ENCODE measurements at regions not wholly inside any gene's neighbourhood (a gene's known extent, or its start where the extent isn't known, plus 50 kb on each side); places are given as distances from the start of the nearest gene placed in this dataset.

DNA sequence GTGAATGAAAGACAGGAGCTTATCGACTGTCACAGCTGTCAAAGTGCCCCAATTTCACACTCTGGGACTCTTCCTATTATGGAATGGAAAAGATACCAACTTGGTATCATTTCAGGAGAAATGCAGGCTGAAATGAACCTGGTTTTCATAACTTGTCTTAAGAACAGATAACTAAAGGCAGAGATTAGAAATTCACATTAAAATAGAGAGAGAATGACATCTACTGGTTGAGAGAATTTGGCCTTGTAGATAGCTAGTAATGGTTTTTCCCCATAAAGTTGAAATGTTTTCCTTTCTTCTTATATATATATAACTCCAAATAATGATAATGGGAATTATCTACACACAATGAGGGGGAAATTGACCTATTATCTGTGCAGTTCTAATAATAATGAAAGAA is 600.2 kb upstream of the CCNG1 start:
- TF ChIP-seq, protein P1, sequence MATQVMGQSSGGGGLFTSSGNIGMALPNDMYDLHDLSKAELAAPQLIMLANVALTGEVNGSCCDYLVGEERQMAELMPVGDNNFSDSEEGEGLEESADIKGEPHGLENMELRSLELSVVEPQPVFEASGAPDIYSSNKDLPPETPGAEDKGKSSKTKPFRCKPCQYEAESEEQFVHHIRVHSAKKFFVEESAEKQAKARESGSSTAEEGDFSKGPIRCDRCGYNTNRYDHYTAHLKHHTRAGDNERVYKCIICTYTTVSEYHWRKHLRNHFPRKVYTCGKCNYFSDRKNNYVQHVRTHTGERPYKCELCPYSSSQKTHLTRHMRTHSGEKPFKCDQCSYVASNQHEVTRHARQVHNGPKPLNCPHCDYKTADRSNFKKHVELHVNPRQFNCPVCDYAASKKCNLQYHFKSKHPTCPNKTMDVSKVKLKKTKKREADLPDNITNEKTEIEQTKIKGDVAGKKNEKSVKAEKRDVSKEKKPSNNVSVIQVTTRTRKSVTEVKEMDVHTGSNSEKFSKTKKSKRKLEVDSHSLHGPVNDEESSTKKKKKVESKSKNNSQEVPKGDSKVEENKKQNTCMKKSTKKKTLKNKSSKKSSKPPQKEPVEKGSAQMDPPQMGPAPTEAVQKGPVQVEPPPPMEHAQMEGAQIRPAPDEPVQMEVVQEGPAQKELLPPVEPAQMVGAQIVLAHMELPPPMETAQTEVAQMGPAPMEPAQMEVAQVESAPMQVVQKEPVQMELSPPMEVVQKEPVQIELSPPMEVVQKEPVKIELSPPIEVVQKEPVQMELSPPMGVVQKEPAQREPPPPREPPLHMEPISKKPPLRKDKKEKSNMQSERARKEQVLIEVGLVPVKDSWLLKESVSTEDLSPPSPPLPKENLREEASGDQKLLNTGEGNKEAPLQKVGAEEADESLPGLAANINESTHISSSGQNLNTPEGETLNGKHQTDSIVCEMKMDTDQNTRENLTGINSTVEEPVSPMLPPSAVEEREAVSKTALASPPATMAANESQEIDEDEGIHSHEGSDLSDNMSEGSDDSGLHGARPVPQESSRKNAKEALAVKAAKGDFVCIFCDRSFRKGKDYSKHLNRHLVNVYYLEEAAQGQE (IDR thresholded peaks at IDR 0.05; ENCODE audit: insufficient read depth in 1 of 2, low read depth in 2 of 2, low read length in 1 of 2) = no peak
- TF ChIP-seq, protein P2, sequence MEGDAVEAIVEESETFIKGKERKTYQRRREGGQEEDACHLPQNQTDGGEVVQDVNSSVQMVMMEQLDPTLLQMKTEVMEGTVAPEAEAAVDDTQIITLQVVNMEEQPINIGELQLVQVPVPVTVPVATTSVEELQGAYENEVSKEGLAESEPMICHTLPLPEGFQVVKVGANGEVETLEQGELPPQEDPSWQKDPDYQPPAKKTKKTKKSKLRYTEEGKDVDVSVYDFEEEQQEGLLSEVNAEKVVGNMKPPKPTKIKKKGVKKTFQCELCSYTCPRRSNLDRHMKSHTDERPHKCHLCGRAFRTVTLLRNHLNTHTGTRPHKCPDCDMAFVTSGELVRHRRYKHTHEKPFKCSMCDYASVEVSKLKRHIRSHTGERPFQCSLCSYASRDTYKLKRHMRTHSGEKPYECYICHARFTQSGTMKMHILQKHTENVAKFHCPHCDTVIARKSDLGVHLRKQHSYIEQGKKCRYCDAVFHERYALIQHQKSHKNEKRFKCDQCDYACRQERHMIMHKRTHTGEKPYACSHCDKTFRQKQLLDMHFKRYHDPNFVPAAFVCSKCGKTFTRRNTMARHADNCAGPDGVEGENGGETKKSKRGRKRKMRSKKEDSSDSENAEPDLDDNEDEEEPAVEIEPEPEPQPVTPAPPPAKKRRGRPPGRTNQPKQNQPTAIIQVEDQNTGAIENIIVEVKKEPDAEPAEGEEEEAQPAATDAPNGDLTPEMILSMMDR (IDR thresholded peaks at IDR 0.05) = no peak
- TF ChIP-seq SIN3A (IDR thresholded peaks at IDR 0.05; ENCODE audit: borderline replicate concordance, insufficient read depth, low read depth, low read length) (no peak), POLR2AphosphoS5 (IDR thresholded peaks at IDR 0.05; ENCODE audit: low read depth, low read length) (no peak)

Data from Panc1 (cell line).